Retinal pigment epithelial cell (primary cell): ENCODE measurements at regions not wholly inside any gene's neighbourhood (a gene's known extent, or its start where the extent isn't known, plus 50 kb on each side); places are given as distances from the start of the nearest gene placed in this dataset.

Source experiments
- DNase-seq: peaks from one replicate; pipeline ENCODE4 v3.0.0-alpha.2; 2010; ENCODE audit warnings: low read depth
- H3K4me3 ChIP-seq: 2 replicates; pipeline ENCODE4 v1.5.1; 2011; ENCODE audit warnings: mild to moderate bottlenecking, low read length, control low read depth, moderate library complexity
- CTCF ChIP-seq: conservative IDR thresholded peaks from 2 replicates; pipeline ENCODE4 v1.5.1; 2011; ENCODE audit warnings: low read depth, low read length, control low read depth, inconsistent platforms

DNA sequence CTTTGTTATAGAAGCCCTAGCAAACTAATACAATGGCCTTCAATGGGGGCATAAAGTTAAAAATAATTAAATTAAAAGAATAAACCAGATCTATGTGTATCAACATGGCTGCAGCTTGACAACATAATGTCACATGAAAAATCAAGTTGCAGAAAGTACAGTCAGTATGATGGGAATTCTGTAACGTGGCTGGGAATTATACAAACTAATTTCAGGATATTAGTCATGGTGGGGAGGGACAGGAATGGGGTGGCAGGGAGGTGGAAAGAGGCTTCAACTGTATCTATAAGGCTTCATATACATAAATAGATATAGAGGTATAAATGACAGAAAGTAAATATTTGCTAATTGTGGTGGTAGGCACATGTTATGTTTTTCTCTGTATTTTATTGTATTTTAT lies 107.1 kb downstream of the UNC5CL start:
- no peak overlapping the region for H3K4me3 ChIP-seq
- no peak for DNase-seq
- TF ChIP-seq CTCF, result no peak

DNA sequence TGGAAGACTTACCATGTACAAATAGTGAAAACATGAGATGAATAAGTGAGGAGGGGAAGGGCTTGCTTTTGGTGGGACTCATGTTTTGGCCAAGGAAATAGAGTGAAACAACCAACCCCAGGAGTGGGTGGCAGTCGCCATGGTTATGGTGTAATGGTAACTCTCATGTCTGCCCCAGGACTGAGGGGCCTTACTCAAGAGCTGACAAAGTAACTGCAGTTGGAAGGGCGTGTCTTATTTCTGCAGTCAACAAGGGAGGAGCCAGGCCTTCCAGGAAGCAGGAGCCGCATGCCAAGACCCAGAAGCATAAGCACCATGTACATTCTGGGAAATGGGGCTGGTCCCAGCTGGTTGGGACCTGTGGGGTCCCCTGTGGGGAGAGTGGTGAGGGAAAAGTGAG lies 108.5 kb downstream of the UNC5CL start:
- TF ChIP-seq CTCF, result no peak
- no peak for DNase-seq
- H3K4me3 ChIP-seq, result no peak overlapping the region

GRCh38 chr6:40930045-40930444 lies 109.0 kb downstream of the UNC5CL start:
- no peak for DNase-seq
- no peak for TF ChIP-seq CTCF
- no peak overlapping the region for H3K4me3 ChIP-seq

GRCh38 chr6:40929176-40929575 lies 109.8 kb downstream of the UNC5CL start:
- no peak overlapping the region for H3K4me3 ChIP-seq
- no peak for TF ChIP-seq CTCF

GRCh38 chr6:40928763-40929162 lies 110.3 kb downstream of the UNC5CL start:
- no peak for DNase-seq
- TF ChIP-seq CTCF, result no peak
- H3K4me3 ChIP-seq, result no peak overlapping the region

More at GRCh38 chr6:40929176-40929575, 109.8 kb downstream of the UNC5CL start:
- DNase-seq, result no peak

- DNase-seq, result no peak
- no peak for TF ChIP-seq CTCF
- H3K4me3 ChIP-seq, result no peak overlapping the region
Measured at GRCh38 chr6:40928307-40928706, 110.7 kb downstream of the UNC5CL start.

DNA sequence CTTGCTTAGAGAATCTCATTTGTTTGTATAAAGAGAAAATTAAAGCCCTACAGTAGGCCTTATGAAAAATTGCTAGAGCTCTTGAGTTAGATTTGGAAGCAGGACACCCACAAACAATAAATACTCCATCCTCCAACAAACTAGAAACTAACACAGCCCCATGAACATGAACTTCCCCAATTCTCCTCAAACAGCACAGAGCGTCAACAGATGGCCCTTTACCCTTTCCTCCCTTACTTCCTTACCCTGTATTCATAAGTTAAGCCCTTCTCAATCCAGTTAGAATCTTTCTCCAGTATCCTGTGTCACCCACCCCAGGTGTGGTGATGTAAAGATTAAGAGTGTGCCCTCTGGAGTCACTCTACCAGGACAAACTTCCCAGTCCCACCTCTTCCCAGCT lies 113.7 kb downstream of the UNC5CL start:
- no peak for TF ChIP-seq CTCF
- no peak overlapping the region for H3K4me3 ChIP-seq
- no peak for DNase-seq
